Esophagus squamous epithelium (tissue), 4 donors: ENCODE measurements at regions not wholly inside any gene's neighbourhood (a gene's known extent, or its start where the extent isn't known, plus 50 kb on each side); places are given as distances from the start of the nearest gene placed in this dataset.

ENCODE experiments used
- CTCF ChIP-seq, 6 experiments: fragments of 450-650 bp in 4 of 6; fragments of 200-600 bp in 2 of 6; sonication (generic) in 2 of 6; IDR thresholded peaks; one replicate each; pipeline ENCODE4 v1.5.1; 2016 to 2019; ENCODE audit warnings: antibody characterized with exemption in 6 of 6, mild to moderate bottlenecking in 4 of 6, moderate library complexity in 4 of 6
- POLR2A ChIP-seq, 4 donors: fragments of 450-650 bp; IDR thresholded peaks; one replicate each; pipeline ENCODE4 v1.6.1; 2017; ENCODE audit warnings: antibody characterized with exemption in 4 of 4, mild to moderate bottlenecking in 4 of 4, moderate library complexity in 3 of 4

DNA sequence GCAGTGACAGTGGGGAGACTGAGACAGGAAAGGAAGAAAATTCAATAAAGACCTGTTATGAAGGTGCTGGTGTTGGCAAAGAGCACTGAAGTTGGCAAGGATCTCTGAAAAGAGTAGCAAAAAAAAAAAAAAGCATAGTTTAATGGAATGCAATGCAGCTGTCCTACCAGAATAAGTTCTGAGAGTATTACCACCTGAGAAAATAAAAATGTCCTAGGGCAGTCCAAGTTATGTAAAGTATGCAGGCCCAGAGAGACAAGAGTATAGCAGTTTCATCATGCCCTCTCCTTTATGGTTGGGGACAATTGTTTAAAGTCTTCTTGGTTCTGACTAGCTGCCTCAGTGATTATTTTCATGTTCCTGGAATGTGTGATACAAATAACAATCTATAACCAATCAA is 1092.8 kb downstream of the SORCS3 start:
- TF ChIP-seq CTCF (IDR thresholded peaks at IDR 0.05) (no peak), POLR2A (IDR thresholded peaks at IDR 0.05) (no peak)
